H9 (cell line): ENCODE measurements at regions not wholly inside any gene's neighbourhood (a gene's known extent, or its start where the extent isn't known, plus 50 kb on each side); places are given as distances from the start of the nearest gene placed in this dataset.

Source experiments
- DNase-seq: peaks from one replicate; pipeline ENCODE4 v3.0.0-alpha.2; 2017
- H2AFZ ChIP-seq: one replicate; pipeline ENCODE4 v1.6.1; 2013; ENCODE audit warnings: mild to moderate bottlenecking, low read length, control low read depth, moderate library complexity
- H2AK5ac ChIP-seq: 2 replicates; pipeline ENCODE4 v1.6.1; 2013; ENCODE audit warnings: low read length, control low read depth, mixed read lengths; ENCODE audit not compliant: insufficient read length
- H2BK120ac ChIP-seq: one replicate; pipeline ENCODE4 v1.6.1; 2013; ENCODE audit warnings: low read depth, mild to moderate bottlenecking, low read length, control low read depth, inconsistent platforms; ENCODE audit not compliant: poor library complexity, severe bottlenecking
- H2BK12ac ChIP-seq: 2 replicates; pipeline ENCODE4 v1.6.1; 2013; ENCODE audit warnings: low read length, control low read depth, mixed read lengths, low read depth; ENCODE audit not compliant: insufficient read length
- H2BK15ac ChIP-seq: 2 replicates; pipeline ENCODE4 v1.6.1; 2013; ENCODE audit warnings: low read depth, low read length, control low read depth
- H2BK20ac ChIP-seq: one replicate; pipeline ENCODE4 v1.6.1; 2013; ENCODE audit warnings: low read depth, mild to moderate bottlenecking, low read length, control low read depth, inconsistent platforms; ENCODE audit not compliant: poor library complexity, severe bottlenecking
- H2BK5ac ChIP-seq: 2 replicates; pipeline ENCODE4 v1.6.1; 2013; ENCODE audit warnings: low read length, control low read depth, mixed read lengths; ENCODE audit not compliant: insufficient read length
- H3K14ac ChIP-seq: 2 replicates; pipeline ENCODE4 v1.6.1; 2013; ENCODE audit warnings: low read length, control low read depth; ENCODE audit not compliant: insufficient read depth
- H3K18ac ChIP-seq: 2 replicates; pipeline ENCODE4 v1.6.1; 2013; ENCODE audit warnings: low read depth, mild to moderate bottlenecking, mixed read lengths, low read length, control low read depth; ENCODE audit not compliant: insufficient read length
- H3K23ac ChIP-seq: 2 replicates; pipeline ENCODE4 v1.6.1; 2013; ENCODE audit warnings: low read length, control low read depth, mixed read lengths, low read depth; ENCODE audit not compliant: insufficient read length
- H3K23me2 ChIP-seq: 2 replicates; pipeline ENCODE4 v1.6.1; 2013; ENCODE audit warnings: low read depth, mild to moderate bottlenecking, mixed read lengths, low read length, control low read depth; ENCODE audit not compliant: insufficient read length, poor library complexity, severe bottlenecking
- H3K27ac ChIP-seq: 2 replicates; pipeline ENCODE4 v1.5.1; 2013; ENCODE audit warnings: low read length, control low read depth, mixed read lengths, low read depth; ENCODE audit not compliant: insufficient read length
- H3K27me3 ChIP-seq: 2 replicates; pipeline ENCODE4 v1.6.1; 2013; ENCODE audit warnings: low read length, control low read depth, inconsistent platforms; ENCODE audit not compliant: insufficient read depth
- H3K4ac ChIP-seq: 2 replicates; pipeline ENCODE4 v1.6.1; 2013; ENCODE audit warnings: low read depth, mild to moderate bottlenecking, control low read depth, inconsistent platforms, low read length, moderate library complexity
- H3K4me1 ChIP-seq: 2 replicates; pipeline ENCODE4 v1.6.1; 2013; ENCODE audit warnings: low read length, control low read depth, inconsistent platforms; ENCODE audit not compliant: insufficient read depth
- H3K4me2 ChIP-seq: 2 replicates; pipeline ENCODE4 v1.6.1; 2013; ENCODE audit warnings: low read length, control low read depth, mixed read lengths; ENCODE audit not compliant: insufficient read length, insufficient read depth
- H3K56ac ChIP-seq: 2 replicates; pipeline ENCODE4 v1.6.1; 2013; ENCODE audit warnings: low read depth, mild to moderate bottlenecking, mixed read lengths, low read length, control low read depth; ENCODE audit not compliant: insufficient read length
- H3K79me1 ChIP-seq: 2 replicates; pipeline ENCODE4 v1.6.1; 2013; ENCODE audit warnings: low read depth, mild to moderate bottlenecking, moderate library complexity, low read length, control low read depth, inconsistent platforms; ENCODE audit not compliant: insufficient read depth, poor library complexity, severe bottlenecking
- H3K79me2 ChIP-seq: 2 replicates; pipeline ENCODE4 v1.6.1; 2013; ENCODE audit warnings: low read length, control low read depth, inconsistent platforms; ENCODE audit not compliant: insufficient read depth
- H3K9ac ChIP-seq: 2 replicates; pipeline ENCODE4 v1.6.1; 2013; ENCODE audit warnings: low read length, control low read depth, mixed read lengths; ENCODE audit not compliant: insufficient read length; ENCODE audit errors: extremely low read depth
- H3K9me3 ChIP-seq: one replicate; pipeline ENCODE4 v1.6.1; 2013; ENCODE audit warnings: low read depth, low read length, inconsistent platforms; ENCODE audit not compliant: control insufficient read depth
- H3T11ph ChIP-seq: one replicate; pipeline ENCODE4 v1.6.1; 2013; ENCODE audit warnings: mild to moderate bottlenecking, low read length, control low read depth, inconsistent platforms
- H4K20me1 ChIP-seq: one replicate; pipeline ENCODE4 v1.6.1; 2013; ENCODE audit not compliant: control insufficient read depth, insufficient read length, insufficient read depth
- H4K5ac ChIP-seq: 2 replicates; pipeline ENCODE4 v1.6.1; 2013; ENCODE audit warnings: low read depth, mild to moderate bottlenecking, mixed read lengths, low read length, control low read depth; ENCODE audit not compliant: insufficient read length
- H4K8ac ChIP-seq: replicated peaks from 2 replicates; pipeline ENCODE4 v1.6.1; 2013; ENCODE audit warnings: low read length, control low read depth, mixed read lengths, low read depth; ENCODE audit not compliant: insufficient read length
- H4K91ac ChIP-seq: 2 replicates; pipeline ENCODE4 v1.6.1; 2013; ENCODE audit warnings: low read depth, mild to moderate bottlenecking, moderate library complexity, mixed read lengths, low read length, control low read depth; ENCODE audit not compliant: insufficient read length
- H3K27ac Mint-ChIP-seq, 3 experiments: 2 replicates in 2 of 3; 3 replicates in 1 of 3; pipeline ENCODE4 v1.8.0; 2020 to 2021; ENCODE audit warnings: mixed read lengths in 3 of 3, mild to moderate bottlenecking in 1 of 3, moderate library complexity in 1 of 3
- H3K27me3 Mint-ChIP-seq: 2 replicates; pipeline ENCODE4 v1.8.0; 2021; ENCODE audit warnings: low read depth, mild to moderate bottlenecking, moderate library complexity, mixed read lengths
- H3K36me3 Mint-ChIP-seq, 3 experiments: 2 replicates in 2 of 3; 3 replicates in 1 of 3; pipeline ENCODE4 v1.8.0; 2020 to 2021; ENCODE audit warnings: low read depth in 3 of 3, mixed read lengths in 3 of 3; ENCODE audit not compliant: insufficient read depth in 1 of 3
- H3K4me1 Mint-ChIP-seq, 2 experiments: 2 replicates each; pipeline ENCODE4 v1.8.0; 2020; ENCODE audit warnings: mixed read lengths in 2 of 2
- H3K4me3 Mint-ChIP-seq, 2 experiments: 2 replicates in 1 of 2; 3 replicates in 1 of 2; pipeline ENCODE4 v1.8.0; 2020 to 2021; ENCODE audit warnings: mild to moderate bottlenecking in 2 of 2, mixed read lengths in 2 of 2, moderate library complexity in 1 of 2
- H3K9me3 Mint-ChIP-seq, 2 experiments: 2 replicates in 1 of 2; 3 replicates in 1 of 2; pipeline ENCODE4 v1.8.0; 2020; ENCODE audit warnings: mild to moderate bottlenecking in 2 of 2, mixed read lengths in 2 of 2, moderate library complexity in 1 of 2
- CTCF ChIP-seq: fragments of 200-600 bp; sonication (generic); conservative IDR thresholded peaks from 3 replicates; pipeline ENCODE4 v1.8.0; 2021; ENCODE audit warnings: antibody characterized with exemption, mild to moderate bottlenecking
- WGBS: extraction: QIAGEN DNeasy Blood & Tissue Kit; methylation state at CpG from one replicate; pipeline ENCODE4 v1.1.7; 2013; ENCODE audit warnings: missing lambda C conversion rate, low lambda C conversion rate, mixed read lengths; ENCODE audit not compliant: insufficient read length; ENCODE audit errors: extremely low coverage; 5-methylcytosine and 5-hydroxymethylcytosine counted together

GRCh38 chr6:148076051-148076450 lies 266.6 kb upstream of the SASH1 start:
- WGBS, result no CpG with 5 or more reads among the region's 3 CpGs
- H3K79me1 ChIP-seq, result no peaks in the 10 kb centered on the region
- no peaks in the 10 kb centered on the region for H4K20me1 ChIP-seq
- Mint-ChIP-seq H3K4me3 (no peak overlapping the region), H3K27me3 (peaks cover 1% of the 10 kb centered on the region; the same call in 1 of the 2 replicates), H3K27ac (no peak overlapping the region), H3K4me1 (no peaks in the 10 kb centered on the region), H3K9me3 (peaks cover 12 to 13% of the 10 kb centered on the region in 2 experiments; a peak in 4 of 5 replicates), H3K36me3 (peaks cover 0 to 4% (median 0%) of the 10 kb centered on the region in 3 experiments; a peak in 1 of 7 replicates)
- H3K9me3 ChIP-seq, result no peaks in the 10 kb centered on the region
- H3K4me1 ChIP-seq, result no peaks in the 10 kb centered on the region
- no peak overlapping the region for H2BK15ac ChIP-seq
- H4K8ac ChIP-seq, result no peak overlapping the region
- H3K27me3 ChIP-seq, result no peaks in the 10 kb centered on the region
- no peak overlapping the region for H3K23ac ChIP-seq
- no peak overlapping the region for H3T11ph ChIP-seq
- no peak for DNase-seq
- H3K18ac ChIP-seq, result no peak overlapping the region
- no peak overlapping the region for H2AK5ac ChIP-seq
- no peak for TF ChIP-seq CTCF
- no peak overlapping the region for H3K9ac ChIP-seq
- H2BK20ac ChIP-seq, result no peak overlapping the region
- H3K14ac ChIP-seq, result no peak overlapping the region
- no peak overlapping the region for H4K5ac ChIP-seq
- H3K79me2 ChIP-seq, result no peaks in the 10 kb centered on the region
- no peak overlapping the region for H3K4ac ChIP-seq
- H3K56ac ChIP-seq, result no peak overlapping the region
- H3K23me2 ChIP-seq, result no peaks in the 10 kb centered on the region
- H2BK120ac ChIP-seq, result no peak overlapping the region
- no peak overlapping the region for H3K4me2 ChIP-seq
- no peak overlapping the region for H3K27ac ChIP-seq
- H2BK12ac ChIP-seq, result no peak overlapping the region
- no peak overlapping the region for H4K91ac ChIP-seq
- H2AFZ ChIP-seq, result no peak overlapping the region
- no peak overlapping the region for H2BK5ac ChIP-seq
